ENCODE measurements at regions not wholly inside any gene's neighbourhood (a gene's known extent, or its start where the extent isn't known, plus 50 kb on each side); places are given as distances from the start of the nearest gene placed in this dataset.
"Not testable (repeated sequence)": the region's sequence is repeated elsewhere in the genome, so short reads cannot be mapped to it uniquely, and the experiment has no call there.

DNA sequence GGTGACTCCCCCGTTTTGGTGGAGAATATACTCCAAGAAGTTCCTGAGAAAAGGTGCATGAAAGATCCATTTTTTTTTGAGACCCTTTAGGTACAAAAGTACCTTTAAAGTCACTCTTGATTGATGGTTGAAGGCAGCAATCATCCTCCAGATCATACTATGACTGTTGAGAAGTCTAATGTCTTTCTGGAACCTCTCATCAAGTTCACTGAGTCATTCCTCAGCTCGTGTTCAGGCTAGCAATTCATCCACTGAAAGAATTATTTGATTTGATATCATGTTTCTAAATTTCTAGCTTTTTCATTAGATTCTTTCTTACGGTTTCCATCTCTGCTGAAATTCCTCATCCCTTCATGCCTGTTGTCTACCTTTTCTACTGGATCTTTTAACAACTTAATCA is 65.1 kb upstream of the GJB6 start:
- no peak for TF ChIP-seq CTCF (IDR thresholded peaks at IDR 0.05; ENCODE audit: insufficient read depth, low read depth, low read length)
- DNase-seq (ENCODE audit: low read depth): no peak
- Histone ChIP-seq H3K27me3 (ENCODE audit: control insufficient read depth, insufficient read depth, low read length) (peaks cover 7% of the 10 kb centered on the region), H3K36me3 (ENCODE audit: control insufficient read depth, insufficient read depth, low read length) (no peaks in the 10 kb centered on the region), H3K4me3 (ENCODE audit: low read depth, low read length) (no peak overlapping the region)
- ChIA-PET CTCF (interaction anchor here (0.7 kb wide), 1 partner anchor 9 kb away, joined by 3 read pairs; no protein-coding TSS in a partner anchor), POLR2A (no interaction called here)

GRCh38 chr13:20295956-20296355 is 63.8 kb upstream of the GJB6 start:
- no peak for DNase-seq (ENCODE audit: low read depth)
- no peak overlapping the region for H3K4me3 ChIP-seq (ENCODE audit: low read depth, low read length)
- no peak for TF ChIP-seq CTCF (IDR thresholded peaks at IDR 0.05; ENCODE audit: insufficient read depth, low read depth, low read length)
- H3K27me3 ChIP-seq (ENCODE audit: control insufficient read depth, insufficient read depth, low read length): peaks cover 2% of the 10 kb centered on the region; the same call in 1 of the 2 replicates
- CTCF ChIA-PET: no interaction called here
- no peaks in the 10 kb centered on the region for H3K36me3 ChIP-seq (ENCODE audit: control insufficient read depth, insufficient read depth, low read length)
- POLR2A ChIA-PET: no interaction called here

DNA sequence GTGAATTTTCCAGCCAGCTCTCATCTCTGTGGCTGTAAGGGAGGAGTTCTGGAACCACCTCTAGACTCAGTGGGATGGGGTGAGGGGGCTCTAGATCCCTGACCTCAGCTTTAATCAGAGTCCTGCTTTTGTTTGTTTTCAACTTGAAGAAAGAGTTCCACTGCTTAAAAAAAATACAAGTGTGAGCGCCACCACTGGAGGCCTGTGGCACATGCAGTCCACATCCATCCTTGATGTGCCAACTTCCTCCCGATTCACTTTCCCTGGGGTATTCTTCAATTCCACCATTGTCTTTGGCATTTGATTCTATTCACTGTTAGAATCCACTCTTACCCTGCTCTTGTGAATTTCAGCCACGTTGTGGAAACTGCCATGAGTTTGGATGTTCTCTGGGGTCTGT is 62.4 kb upstream of the GJB6 start:
- Histone ChIP-seq H3K36me3 (ENCODE audit: control insufficient read depth, insufficient read depth, low read length) (no peaks in the 10 kb centered on the region), H3K4me3 (ENCODE audit: low read depth, low read length) (no peak overlapping the region), H3K27me3 (ENCODE audit: control insufficient read depth, insufficient read depth, low read length) (no peaks in the 10 kb centered on the region; the same call in 1 of the 2 replicates)
- ChIA-PET POLR2A (no interaction called here), CTCF (no interaction called here)
- no peak for DNase-seq (ENCODE audit: low read depth)
- no peak for TF ChIP-seq CTCF (IDR thresholded peaks at IDR 0.05; ENCODE audit: insufficient read depth, low read depth, low read length)

DNA sequence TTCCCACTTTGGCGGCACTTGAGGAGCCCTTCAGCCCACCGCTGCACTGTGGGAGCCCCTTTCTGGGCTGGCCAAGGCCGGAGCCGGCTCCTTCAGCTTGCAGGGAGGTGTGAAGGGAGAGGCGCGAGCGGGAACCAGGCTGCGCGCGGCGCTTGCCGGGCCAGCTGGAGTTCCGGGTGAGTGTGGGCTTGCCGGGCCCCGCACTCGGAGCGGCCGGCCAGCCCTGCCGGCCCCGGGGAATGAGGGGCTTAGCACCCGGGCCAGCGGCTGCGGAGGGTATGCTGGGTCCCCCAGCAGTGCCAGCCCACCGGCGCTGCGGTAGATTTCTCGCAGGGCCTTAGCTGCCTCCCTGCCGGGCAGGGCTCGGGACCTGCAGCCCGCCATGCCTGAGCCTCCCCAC is 60.2 kb upstream of the GJB6 start:
- POLR2A ChIA-PET: not testable (repeated sequence)
- CTCF ChIA-PET: interaction anchor here (1.0 kb wide), 1 partner anchor 9 kb away, joined by 3 read pairs; no protein-coding TSS in a partner anchor

DNA sequence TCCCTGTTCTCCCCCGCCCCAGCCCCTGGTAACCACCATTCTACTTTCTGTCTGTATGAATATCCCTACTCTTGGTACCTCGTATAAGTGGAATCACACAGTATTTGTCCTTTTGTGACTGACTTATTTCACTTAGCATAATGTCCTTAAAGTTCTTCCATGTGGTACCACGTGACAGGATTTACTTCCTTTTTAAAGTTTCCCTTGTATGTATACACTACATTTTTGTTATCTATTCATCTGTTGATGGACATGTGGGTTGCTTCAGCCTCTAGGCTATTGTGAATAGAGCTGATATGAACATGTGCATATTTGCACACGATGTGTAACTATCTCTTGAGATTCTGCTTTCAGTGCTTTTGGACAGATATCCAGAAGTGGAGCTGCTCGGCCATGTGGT is 59.6 kb upstream of the GJB6 start:
- CTCF ChIA-PET: interaction anchor here (1.0 kb wide), 1 partner anchor 9 kb away, joined by 3 read pairs; no protein-coding TSS in a partner anchor
- H3K27me3 ChIP-seq (ENCODE audit: control insufficient read depth, insufficient read depth, low read length): no peaks in the 10 kb centered on the region; the same call in 1 of the 2 replicates
- POLR2A ChIA-PET: no interaction called here
- no peak overlapping the region for H3K4me3 ChIP-seq (ENCODE audit: low read depth, low read length)
- no peak for TF ChIP-seq CTCF (IDR thresholded peaks at IDR 0.05; ENCODE audit: insufficient read depth, low read depth, low read length)
- no peak for DNase-seq (ENCODE audit: low read depth)
- no peaks in the 10 kb centered on the region for H3K36me3 ChIP-seq (ENCODE audit: control insufficient read depth, insufficient read depth, low read length)

More for the DNA sequence above, 60.2 kb upstream of the GJB6 start:
- not testable (repeated sequence) for H3K36me3 ChIP-seq (ENCODE audit: control insufficient read depth, insufficient read depth, low read length); H3K4me3 ChIP-seq (ENCODE audit: low read depth, low read length); H3K27me3 ChIP-seq (ENCODE audit: control insufficient read depth, insufficient read depth, low read length); DNase-seq (ENCODE audit: low read depth)

DNA sequence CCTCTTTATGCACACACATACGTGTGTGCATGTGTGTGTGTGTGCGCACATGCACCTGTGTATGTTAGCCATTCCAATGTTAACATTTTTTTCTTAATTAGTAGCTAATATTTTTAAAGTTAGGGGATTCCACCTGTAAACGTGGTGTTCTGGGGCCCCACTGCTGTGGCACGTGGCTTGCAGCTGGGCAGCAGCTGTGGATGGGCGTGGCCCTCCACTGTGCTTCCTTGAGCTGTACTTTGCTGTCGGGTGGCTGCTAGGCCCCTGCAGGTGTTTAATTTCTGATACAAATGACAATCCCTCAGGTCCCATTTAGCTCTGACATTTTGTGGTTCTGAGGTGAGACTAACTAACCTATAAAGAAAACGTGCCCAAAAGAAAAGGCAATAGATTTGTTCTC is 58.9 kb upstream of the GJB6 start:
- Histone ChIP-seq H3K27me3 (ENCODE audit: control insufficient read depth, insufficient read depth, low read length) (no peaks in the 10 kb centered on the region; the same call in 1 of the 2 replicates), H3K36me3 (ENCODE audit: control insufficient read depth, insufficient read depth, low read length) (no peaks in the 10 kb centered on the region), H3K4me3 (ENCODE audit: low read depth, low read length) (no peak overlapping the region)
- DNase-seq (ENCODE audit: low read depth): no peak
- CTCF ChIA-PET: interaction anchor here (1.0 kb wide), 1 partner anchor 10 kb away, joined by 3 read pairs; no protein-coding TSS in a partner anchor
- POLR2A ChIA-PET: no interaction called here
- no peak for TF ChIP-seq CTCF (IDR thresholded peaks at IDR 0.05; ENCODE audit: insufficient read depth, low read depth, low read length)

Data from BJ (cell line).